Stomach smooth muscle (tissue), 2 donors: ENCODE measurements at regions not wholly inside any gene's neighbourhood (a gene's known extent, or its start where the extent isn't known, plus 50 kb on each side); places are given as distances from the start of the nearest gene placed in this dataset.

Experiments used
- H3K27ac ChIP-seq: one replicate; pipeline ENCODE4 v1.7.0; 2013; ENCODE audit warnings: mild to moderate bottlenecking, low read length, inconsistent platforms
- H3K27me3 ChIP-seq, 2 donors: one replicate each; pipeline ENCODE4 v1.7.0; 2013; ENCODE audit warnings: low read length in 2 of 2; ENCODE audit not compliant: insufficient read depth in 2 of 2, control insufficient read depth in 1 of 2
- H3K36me3 ChIP-seq, 2 donors: one replicate each; pipeline ENCODE4 v1.7.0; 2013; ENCODE audit warnings: low read length in 2 of 2; ENCODE audit not compliant: control insufficient read depth in 2 of 2, insufficient read depth in 2 of 2
- H3K4me1 ChIP-seq: one replicate; pipeline ENCODE4 v1.7.0; 2013; ENCODE audit warnings: low read length; ENCODE audit not compliant: control insufficient read depth, insufficient read depth
- H3K4me3 ChIP-seq, 2 donors: one replicate each; pipeline ENCODE4 v1.7.0; 2013; ENCODE audit warnings: low read length in 2 of 2
- H3K9ac ChIP-seq, 2 donors: one replicate each; pipeline ENCODE4 v1.7.0; 2013; ENCODE audit warnings: low read length in 2 of 2, mild to moderate bottlenecking in 1 of 2
- H3K9me3 ChIP-seq, 2 donors: one replicate each; pipeline ENCODE4 v1.7.0; 2013; ENCODE audit warnings: low read length in 2 of 2; ENCODE audit not compliant: control insufficient read depth in 2 of 2
- donor health status: healthy.
- donor health status: Pancreatic carcinoma.

GRCh38 chr15:60057554-60057953, 53.4 kb downstream of the FOXB1 start:
- H3K4me3 ChIP-seq, result no peak overlapping the region
- no peak overlapping the region for H3K9ac ChIP-seq
- peaks cover 0 to 3% of the 10 kb centered on the region in 2 donors for H3K27me3 ChIP-seq
- H3K4me1 ChIP-seq, result no peaks in the 10 kb centered on the region
- H3K36me3 ChIP-seq, result no peaks in the 10 kb centered on the region
- H3K9me3 ChIP-seq, result peaks cover 6 to 8% of the 10 kb centered on the region in 2 donors
- no peak overlapping the region for H3K27ac ChIP-seq

- Histone ChIP-seq H3K4me1 (no peaks in the 10 kb centered on the region), H3K9ac (no peak overlapping the region), H3K27me3 (no peaks in the 10 kb centered on the region), H3K36me3 (no peaks in the 10 kb centered on the region), H3K9me3 (peaks cover 9 to 13% of the 10 kb centered on the region in 2 donors), H3K27ac (no peak overlapping the region), H3K4me3 (no peak overlapping the region)
These were observed 55.1 kb downstream of the FOXB1 start for GRCh38 chr15:60059186-60059585.

GRCh38 chr15:60061758-60062157, 57.6 kb downstream of the FOXB1 start:
- Histone ChIP-seq H3K9me3 (peaks cover 9 to 13% of the 10 kb centered on the region in 2 donors), H3K4me3 (no peak overlapping the region), H3K36me3 (no peaks in the 10 kb centered on the region), H3K9ac (no peak overlapping the region), H3K27ac (no peak overlapping the region), H3K27me3 (peaks cover 0 to 3% of the 10 kb centered on the region in 2 donors), H3K4me1 (no peaks in the 10 kb centered on the region)

GRCh38 chr15:60062826-60063225, 58.7 kb downstream of the FOXB1 start:
- Histone ChIP-seq H3K9ac (no peak overlapping the region), H3K27ac (no peak overlapping the region), H3K9me3 (peaks cover 9 to 10% of the 10 kb centered on the region in 2 donors), H3K36me3 (no peaks in the 10 kb centered on the region), H3K4me1 (no peaks in the 10 kb centered on the region), H3K27me3 (peaks cover 0 to 3% of the 10 kb centered on the region in 2 donors), H3K4me3 (no peak overlapping the region)

- Histone ChIP-seq H3K27ac (no peak overlapping the region), H3K36me3 (no peaks in the 10 kb centered on the region), H3K9me3 (peaks cover 9 to 10% of the 10 kb centered on the region in 2 donors), H3K9ac (no peak overlapping the region), H3K4me3 (no peak overlapping the region), H3K27me3 (peaks cover 0 to 3% of the 10 kb centered on the region in 2 donors), H3K4me1 (no peaks in the 10 kb centered on the region)
These were observed 61.8 kb downstream of the FOXB1 start for GRCh38 chr15:60065951-60066350.

- no peaks in the 10 kb centered on the region for H3K36me3 ChIP-seq
- no peaks in the 10 kb centered on the region for H3K9me3 ChIP-seq
- no peaks in the 10 kb centered on the region for H3K4me1 ChIP-seq
- peaks cover 0 to 3% of the 10 kb centered on the region in 2 donors for H3K27me3 ChIP-seq
- H3K27ac ChIP-seq, result no peak overlapping the region
- H3K4me3 ChIP-seq, result no peak overlapping the region
- H3K9ac ChIP-seq, result no peak overlapping the region
These were observed 66.9 kb downstream of the FOXB1 start for GRCh38 chr15:60070838-60071493.

GRCh38 chr15:60072826-60073465, 68.8 kb downstream of the FOXB1 start:
- no peak overlapping the region for H3K27ac ChIP-seq
- no peak overlapping the region for H3K9ac ChIP-seq
- no peaks in the 10 kb centered on the region for H3K27me3 ChIP-seq
- H3K36me3 ChIP-seq, result no peaks in the 10 kb centered on the region
- H3K4me1 ChIP-seq, result no peaks in the 10 kb centered on the region
- no peaks in the 10 kb centered on the region for H3K9me3 ChIP-seq
- no peak overlapping the region for H3K4me3 ChIP-seq

- Histone ChIP-seq H3K27me3 (no peaks in the 10 kb centered on the region), H3K9me3 (no peaks in the 10 kb centered on the region), H3K4me3 (no peak overlapping the region), H3K36me3 (no peaks in the 10 kb centered on the region), H3K9ac (no peak overlapping the region), H3K4me1 (no peaks in the 10 kb centered on the region), H3K27ac (no peak overlapping the region)
These were observed 69.3 kb downstream of the FOXB1 start for GRCh38 chr15:60073466-60073840.

GRCh38 chr15:60074181-60074885, 70.2 kb downstream of the FOXB1 start:
- H3K9ac ChIP-seq, result no peak overlapping the region
- H3K36me3 ChIP-seq, result no peaks in the 10 kb centered on the region
- no peaks in the 10 kb centered on the region for H3K4me1 ChIP-seq
- H3K27ac ChIP-seq, result no peak overlapping the region
- H3K9me3 ChIP-seq, result no peaks in the 10 kb centered on the region
- H3K4me3 ChIP-seq, result no peak overlapping the region
- no peaks in the 10 kb centered on the region for H3K27me3 ChIP-seq

GRCh38 chr15:60076045-60076444, 71.9 kb downstream of the FOXB1 start:
- no peak overlapping the region for H3K4me3 ChIP-seq
- H3K27ac ChIP-seq, result no peak overlapping the region
- no peak overlapping the region for H3K9ac ChIP-seq
- no peaks in the 10 kb centered on the region for H3K27me3 ChIP-seq
- no peaks in the 10 kb centered on the region for H3K36me3 ChIP-seq
- H3K4me1 ChIP-seq, result no peaks in the 10 kb centered on the region
- H3K9me3 ChIP-seq, result no peaks in the 10 kb centered on the region
